ENCODE measurements at regions not wholly inside any gene's neighbourhood (a gene's known extent, or its start where the extent isn't known, plus 50 kb on each side); places are given as distances from the start of the nearest gene placed in this dataset.

DNA sequence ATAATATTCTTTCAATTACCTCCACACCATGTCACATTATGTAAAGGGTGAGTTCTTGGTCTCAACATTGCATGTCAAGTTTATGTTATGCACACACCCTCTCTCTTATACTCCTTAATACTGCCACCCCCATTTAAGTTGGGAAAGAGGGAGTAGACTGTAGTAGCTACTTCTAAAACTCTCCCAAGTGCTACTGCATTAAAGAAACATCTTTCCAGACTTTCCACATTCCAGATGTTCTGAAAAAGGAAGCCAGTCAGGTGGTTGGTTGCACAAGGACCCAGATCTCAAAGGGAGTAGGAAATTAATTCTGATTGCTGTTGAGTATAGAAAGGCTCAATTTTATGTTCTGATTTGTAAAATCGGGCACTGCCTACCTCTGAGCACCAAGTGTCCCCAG, 419.5 kb downstream of the CD83 start:
- Mint-ChIP-seq H3K9me3 (ENCODE audit: unreplicated experiment) (peaks cover 3% of the 10 kb centered on the region), H3K36me3 (ENCODE audit: low read depth, unreplicated experiment) (no peaks in the 10 kb centered on the region), H3K27ac (ENCODE audit: unreplicated experiment) (no peak overlapping the region), H3K4me3 (ENCODE audit: unreplicated experiment) (no peak overlapping the region), H3K4me1 (ENCODE audit: low read depth, unreplicated experiment) (no peaks in the 10 kb centered on the region), H3K27me3 (ENCODE audit: low read depth, unreplicated experiment) (peaks cover 8% of the 10 kb centered on the region)
- no peak overlapping the region for H2AFZ ChIP-seq (ENCODE audit: low read depth, low read length)
- TF ChIP-seq, protein P1, sequence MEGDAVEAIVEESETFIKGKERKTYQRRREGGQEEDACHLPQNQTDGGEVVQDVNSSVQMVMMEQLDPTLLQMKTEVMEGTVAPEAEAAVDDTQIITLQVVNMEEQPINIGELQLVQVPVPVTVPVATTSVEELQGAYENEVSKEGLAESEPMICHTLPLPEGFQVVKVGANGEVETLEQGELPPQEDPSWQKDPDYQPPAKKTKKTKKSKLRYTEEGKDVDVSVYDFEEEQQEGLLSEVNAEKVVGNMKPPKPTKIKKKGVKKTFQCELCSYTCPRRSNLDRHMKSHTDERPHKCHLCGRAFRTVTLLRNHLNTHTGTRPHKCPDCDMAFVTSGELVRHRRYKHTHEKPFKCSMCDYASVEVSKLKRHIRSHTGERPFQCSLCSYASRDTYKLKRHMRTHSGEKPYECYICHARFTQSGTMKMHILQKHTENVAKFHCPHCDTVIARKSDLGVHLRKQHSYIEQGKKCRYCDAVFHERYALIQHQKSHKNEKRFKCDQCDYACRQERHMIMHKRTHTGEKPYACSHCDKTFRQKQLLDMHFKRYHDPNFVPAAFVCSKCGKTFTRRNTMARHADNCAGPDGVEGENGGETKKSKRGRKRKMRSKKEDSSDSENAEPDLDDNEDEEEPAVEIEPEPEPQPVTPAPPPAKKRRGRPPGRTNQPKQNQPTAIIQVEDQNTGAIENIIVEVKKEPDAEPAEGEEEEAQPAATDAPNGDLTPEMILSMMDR (IDR thresholded peaks at IDR 0.05; ENCODE audit: insufficient read depth, low read depth, low read length), result no peak
- TF ChIP-seq EZH2 (IDR thresholded peaks at IDR 0.05; ENCODE audit: insufficient read depth, low read length), result no peak
- no peak overlapping the region for H3K4me3 ChIP-seq (ENCODE audit: insufficient read depth, low read depth, low read length)
- H3K27ac ChIP-seq (ENCODE audit: low read depth, low read length), result no peak overlapping the region
- H3K9ac ChIP-seq (ENCODE audit: low read length), result no peak overlapping the region
- H3K4me2 ChIP-seq (ENCODE audit: low read length), result no peak overlapping the region
- H3K79me2 ChIP-seq (ENCODE audit: insufficient read depth, low read length), result no peaks in the 10 kb centered on the region
- peaks cover 5% of the 10 kb centered on the region for H3K27me3 ChIP-seq (ENCODE audit: insufficient read depth, low read length)
- no peak for FAIRE-seq
- H3K4me1 ChIP-seq (ENCODE audit: insufficient read depth, low read length), result peaks cover 8% of the 10 kb centered on the region
- no peaks in the 10 kb centered on the region for H3K9me3 ChIP-seq (ENCODE audit: insufficient read depth, low read depth, low read length)
- DNase-seq (ENCODE audit: low read depth), result no peak
- no peaks in the 10 kb centered on the region for H3K36me3 ChIP-seq (ENCODE audit: insufficient read depth, low read length)
- no peaks in the 10 kb centered on the region for H4K20me1 ChIP-seq (ENCODE audit: insufficient read depth, low read length)

GRCh38 chr6:14540276-14540675, 422.7 kb downstream of the CD83 start:
- Histone ChIP-seq H3K27me3 (ENCODE audit: insufficient read depth, low read length) (no peaks in the 10 kb centered on the region), H3K9ac (ENCODE audit: low read length) (no peak overlapping the region), H3K9me3 (ENCODE audit: insufficient read depth, low read depth, low read length) (no peaks in the 10 kb centered on the region), H2AFZ (ENCODE audit: low read depth, low read length) (no peak overlapping the region), H3K79me2 (ENCODE audit: insufficient read depth, low read length) (no peaks in the 10 kb centered on the region), H3K27ac (ENCODE audit: low read depth, low read length) (no peak overlapping the region), H3K4me1 (ENCODE audit: insufficient read depth, low read length) (peaks cover 11% of the 10 kb centered on the region), H4K20me1 (ENCODE audit: insufficient read depth, low read length) (no peaks in the 10 kb centered on the region), H3K4me2 (ENCODE audit: low read length) (no peak overlapping the region), H3K4me3 (ENCODE audit: insufficient read depth, low read depth, low read length) (no peak overlapping the region), H3K36me3 (ENCODE audit: insufficient read depth, low read length) (no peaks in the 10 kb centered on the region)
- Mint-ChIP-seq H3K27ac (ENCODE audit: unreplicated experiment) (no peak overlapping the region), H3K4me3 (ENCODE audit: unreplicated experiment) (no peak overlapping the region), H3K9me3 (ENCODE audit: unreplicated experiment) (peaks cover 3% of the 10 kb centered on the region), H3K4me1 (ENCODE audit: low read depth, unreplicated experiment) (peaks cover 7% of the 10 kb centered on the region), H3K36me3 (ENCODE audit: low read depth, unreplicated experiment) (peaks cover 3% of the 10 kb centered on the region), H3K27me3 (ENCODE audit: low read depth, unreplicated experiment) (peaks cover 12% of the 10 kb centered on the region)
- TF ChIP-seq, protein P1 (IDR thresholded peaks at IDR 0.05; ENCODE audit: insufficient read depth, low read depth, low read length), result no peak
- no peak for TF ChIP-seq EZH2 (IDR thresholded peaks at IDR 0.05; ENCODE audit: insufficient read depth, low read length)
- FAIRE-seq, result no peak
- peak; percentile 79 for DNase-seq (ENCODE audit: low read depth)

DNA sequence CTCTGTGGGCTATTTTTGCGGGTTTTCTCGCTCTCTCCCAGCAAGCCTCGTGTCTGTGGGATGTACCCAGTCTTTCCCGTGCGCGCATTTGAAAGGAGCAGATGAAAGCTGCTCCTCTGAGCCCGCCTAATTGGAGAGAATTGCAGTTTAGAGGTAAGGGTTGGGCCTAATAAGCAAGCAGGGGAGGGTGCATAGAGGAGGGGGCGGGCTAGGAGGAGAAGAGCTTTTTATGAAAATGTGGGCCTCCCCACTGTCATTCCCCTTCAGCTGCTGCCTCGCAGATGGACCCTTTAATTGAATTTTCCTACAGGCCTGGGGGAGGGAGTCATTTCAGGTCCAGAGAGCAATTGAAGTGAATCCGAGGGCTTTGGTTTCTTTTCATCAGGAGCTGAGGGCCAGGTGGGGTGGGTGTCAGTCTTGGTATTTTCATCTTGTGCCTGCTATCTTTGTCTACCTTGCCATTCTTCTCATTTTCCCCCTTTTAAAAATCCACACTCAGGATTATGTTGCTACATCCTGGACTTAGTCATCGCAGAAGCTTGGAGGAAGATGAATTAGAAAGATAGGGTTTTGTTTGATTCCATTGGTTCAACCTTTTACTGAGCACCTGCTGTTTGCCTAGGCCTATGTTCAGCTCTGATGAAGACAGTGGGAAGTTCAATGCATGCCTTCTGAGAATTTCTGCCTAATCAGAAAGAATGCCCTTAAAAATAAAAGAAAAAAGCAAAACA, 423.4 kb downstream of the CD83 start:
- peaks cover 11% of the 10 kb centered on the region for H3K4me1 ChIP-seq (ENCODE audit: insufficient read depth, low read length)
- H3K27ac ChIP-seq (ENCODE audit: low read depth, low read length), result no peak overlapping the region
- H3K9me3 Mint-ChIP-seq (ENCODE audit: unreplicated experiment), result peaks cover 3% of the 10 kb centered on the region
- no peak for FAIRE-seq
- TF ChIP-seq EZH2 (IDR thresholded peaks at IDR 0.05; ENCODE audit: insufficient read depth, low read length), result no peak
- TF ChIP-seq, protein P1 (IDR thresholded peaks at IDR 0.05; ENCODE audit: insufficient read depth, low read depth, low read length), result no peak
- no peaks in the 10 kb centered on the region for H3K27me3 ChIP-seq (ENCODE audit: insufficient read depth, low read length)
- no peak overlapping the region for H2AFZ ChIP-seq (ENCODE audit: low read depth, low read length)
- peaks cover 10% of the 10 kb centered on the region for H3K27me3 Mint-ChIP-seq (ENCODE audit: low read depth, unreplicated experiment)
- H3K4me1 Mint-ChIP-seq (ENCODE audit: low read depth, unreplicated experiment), result peaks cover 7% of the 10 kb centered on the region
- no peaks in the 10 kb centered on the region for H3K36me3 ChIP-seq (ENCODE audit: insufficient read depth, low read length)
- H3K36me3 Mint-ChIP-seq (ENCODE audit: low read depth, unreplicated experiment), result peaks cover 3% of the 10 kb centered on the region
- H3K79me2 ChIP-seq (ENCODE audit: insufficient read depth, low read length), result no peaks in the 10 kb centered on the region
- H3K4me3 Mint-ChIP-seq (ENCODE audit: unreplicated experiment), result no peak overlapping the region
- DNase-seq (ENCODE audit: low read depth), result no peak
- H3K4me3 ChIP-seq (ENCODE audit: insufficient read depth, low read depth, low read length), result no peak overlapping the region
- H3K9ac ChIP-seq (ENCODE audit: low read length), result no peak overlapping the region
- no peak overlapping the region for H3K27ac Mint-ChIP-seq (ENCODE audit: unreplicated experiment)
- H3K4me2 ChIP-seq (ENCODE audit: low read length), result no peak overlapping the region
- no peaks in the 10 kb centered on the region for H4K20me1 ChIP-seq (ENCODE audit: insufficient read depth, low read length)
- no peaks in the 10 kb centered on the region for H3K9me3 ChIP-seq (ENCODE audit: insufficient read depth, low read depth, low read length)
